IMR-90 (cell line): ENCODE measurements at regions not wholly inside any gene's neighbourhood (a gene's known extent, or its start where the extent isn't known, plus 50 kb on each side); places are given as distances from the start of the nearest gene placed in this dataset.

Experiments used
- ATAC-seq: fragments of 200-7000 bp; cut with Tn5 transposase; 2 replicates; pipeline ENCODE4 v1.9.1; 2020; ENCODE audit warnings: low read depth, mild to moderate bottlenecking, moderate library complexity
- BruUV-seq: library from RNA; stranded (reverse); fragments of 400-500 nt; replicated peaks from 2 replicates; lab custom pipeline; 2021; lab: Mats Ljungman, UMichigan
- CTCF ChIA-PET: fragments of 300-600 bp; formaldehyde crosslinking; extraction: SDS; loops from one replicate; lab custom pipeline; 2021; ENCODE audit warnings: antibody characterized with exemption; lab: Yijun Ruan, JAX
- POLR2A ChIA-PET: fragments of 300-600 bp; sonication (Branson Sonifier 250); formaldehyde crosslinking; loops from one replicate; lab custom pipeline; 2022; ENCODE audit warnings: antibody characterized with exemption; ENCODE audit not compliant: unreplicated experiment; lab: Charles Lee
- DNase-seq: peaks from one replicate; pipeline ENCODE4 v3.0.0; 2013
- H2AFZ ChIP-seq: replicated peaks from 2 replicates; pipeline ENCODE3; 2013; ENCODE audit warnings: low read length, mild to moderate bottlenecking; ENCODE audit not compliant: poor library complexity
- H2AK5ac ChIP-seq: 2 replicates; pipeline ENCODE4 v1.6.1; 2013; ENCODE audit warnings: low read depth, low read length, inconsistent platforms
- H2AK9ac ChIP-seq: replicated peaks from 2 replicates; pipeline ENCODE3; 2013; ENCODE audit warnings: mild to moderate bottlenecking, low read depth, low read length, moderate library complexity; ENCODE audit not compliant: poor library complexity
- H2BK120ac ChIP-seq: 2 replicates; pipeline ENCODE4 v1.6.1; 2013; ENCODE audit warnings: low read depth, low read length, inconsistent platforms
- H2BK15ac ChIP-seq: 3 replicates; pipeline ENCODE4 v1.6.1; 2013; ENCODE audit warnings: low read depth, low read length, inconsistent platforms
- H2BK20ac ChIP-seq: 2 replicates; pipeline ENCODE4 v1.6.1; 2013; ENCODE audit warnings: low read depth, mild to moderate bottlenecking, inconsistent platforms, low read length, moderate library complexity
- H2BK5ac ChIP-seq: 2 replicates; pipeline ENCODE4 v1.6.1; 2013; ENCODE audit warnings: mild to moderate bottlenecking, low read depth, low read length, inconsistent platforms; ENCODE audit not compliant: poor library complexity, severe bottlenecking
- H3K14ac ChIP-seq: replicated peaks from 2 replicates; pipeline ENCODE4 v1.6.1; 2013; ENCODE audit warnings: low read depth, low read length, inconsistent platforms
- H3K18ac ChIP-seq: 2 replicates; pipeline ENCODE4 v1.6.1; 2013; ENCODE audit warnings: low read depth, low read length, control low read depth
- H3K23ac ChIP-seq: 2 replicates; pipeline ENCODE4 v1.6.1; 2013; ENCODE audit warnings: low read depth, low read length, inconsistent platforms
- H3K27ac ChIP-seq: 2 replicates; pipeline ENCODE4 v1.5.1; 2013; ENCODE audit warnings: mild to moderate bottlenecking, control low read depth, low read length; ENCODE audit not compliant: insufficient read depth
- H3K27me3 ChIP-seq: 2 replicates; pipeline ENCODE4 v1.6.1; 2013; ENCODE audit warnings: low read length; ENCODE audit not compliant: control insufficient read depth, insufficient read depth
- H3K36me3 ChIP-seq: 2 replicates; pipeline ENCODE4 v1.6.1; 2013; ENCODE audit warnings: low read length, mixed read lengths; ENCODE audit not compliant: control insufficient read depth, insufficient read depth
- H3K4ac ChIP-seq: 2 replicates; pipeline ENCODE4 v1.6.1; 2013; ENCODE audit warnings: low read depth, low read length, inconsistent platforms
- H3K4me1 ChIP-seq: 2 replicates; pipeline ENCODE4 v1.6.1; 2013; ENCODE audit warnings: low read length, mixed read lengths; ENCODE audit not compliant: control insufficient read depth, insufficient read depth
- H3K4me2 ChIP-seq: 2 replicates; pipeline ENCODE4 v1.6.1; 2013; ENCODE audit warnings: low read depth, mild to moderate bottlenecking, control low read depth, low read length, moderate library complexity
- H3K4me3 ChIP-seq: 2 replicates; pipeline ENCODE4 v1.5.1; 2013; ENCODE audit warnings: low read depth, mild to moderate bottlenecking, control low read depth, low read length, moderate library complexity; ENCODE audit not compliant: insufficient read depth
- H3K56ac ChIP-seq: 2 replicates; pipeline ENCODE4 v1.6.1; 2013; ENCODE audit warnings: low read length, inconsistent platforms; ENCODE audit not compliant: insufficient read depth; ENCODE audit errors: extremely low read depth
- H3K79me1 ChIP-seq, 2 experiments: 2 replicates each; pipeline ENCODE4 v1.6.1; 2013; ENCODE audit warnings: low read length in 2 of 2, inconsistent platforms in 1 of 2, low read depth in 1 of 2
- H3K9ac ChIP-seq: 2 replicates; pipeline ENCODE4 v1.6.1; 2013; ENCODE audit warnings: low read depth, low read length, control low read depth
- H3K9me1 ChIP-seq: 2 replicates; pipeline ENCODE4 v1.6.1; 2013; ENCODE audit warnings: low read length, inconsistent platforms; ENCODE audit not compliant: insufficient read depth
- H3K9me3 ChIP-seq: 2 replicates; pipeline ENCODE4 v1.6.1; 2013; ENCODE audit warnings: low read length; ENCODE audit not compliant: control insufficient read depth, insufficient read depth
- H4K20me1 ChIP-seq: 2 replicates; pipeline ENCODE4 v1.6.1; 2013; ENCODE audit warnings: low read length, inconsistent platforms; ENCODE audit not compliant: insufficient read depth
- H4K5ac ChIP-seq: 2 replicates; pipeline ENCODE4 v1.6.1; 2013; ENCODE audit warnings: mild to moderate bottlenecking, low read depth, low read length, control low read depth
- H4K8ac ChIP-seq, 2 experiments: 2 replicates each; pipeline ENCODE4 v1.6.1; 2013; ENCODE audit warnings: low read depth in 2 of 2, low read length in 2 of 2, control low read depth in 1 of 2, inconsistent platforms in 1 of 2
- H4K91ac ChIP-seq: 2 replicates; pipeline ENCODE4 v1.6.1; 2013; ENCODE audit warnings: low read depth, low read length, inconsistent platforms; ENCODE audit not compliant: insufficient read depth
- BHLHE40 ChIP-seq: fragments of 150-350 bp; IDR thresholded peaks from 2 replicates; pipeline ENCODE4 v1.6.1; 2016; ENCODE audit warnings: mild to moderate bottlenecking, low read depth, low read length
- CEBPB ChIP-seq: IDR thresholded peaks from 2 replicates; pipeline ENCODE4 v1.6.1; 2012; ENCODE audit warnings: low read depth, low read length, improper control_type of control experiment
- ELK1 ChIP-seq: fragments of 150-350 bp; IDR thresholded peaks from 2 replicates; pipeline ENCODE4 v1.6.1; 2016; ENCODE audit warnings: low read depth, mild to moderate bottlenecking, low read length, moderate library complexity, borderline replicate concordance
- MAFK ChIP-seq: IDR thresholded peaks from 2 replicates; pipeline ENCODE4 v1.6.1; 2012; ENCODE audit warnings: low read depth, low read length, improper control_type of control experiment
- MAZ ChIP-seq: IDR thresholded peaks from 2 replicates; pipeline ENCODE4 v1.6.1; 2012; ENCODE audit warnings: low read depth, mild to moderate bottlenecking, low read length, improper control_type of control experiment, moderate library complexity, borderline replicate concordance
- MXI1 ChIP-seq: IDR thresholded peaks from 2 replicates; pipeline ENCODE4 v1.6.1; 2012; ENCODE audit warnings: low read depth, mild to moderate bottlenecking, low read length, moderate library complexity, borderline replicate concordance
- NFE2L2 ChIP-seq: fragments of 150-350 bp; IDR thresholded peaks from 2 replicates; pipeline ENCODE4 v1.6.1; 2016; ENCODE audit warnings: low read depth, mild to moderate bottlenecking, low read length
- POLR2A ChIP-seq: IDR thresholded peaks from 2 replicates; pipeline ENCODE4 v1.6.1; 2012; ENCODE audit warnings: mild to moderate bottlenecking, low read depth, low read length
- RFX5 ChIP-seq: IDR thresholded peaks from 2 replicates; pipeline ENCODE4 v1.8.0; 2012; ENCODE audit warnings: low read depth, mild to moderate bottlenecking, low read length, moderate library complexity
- SMC3 ChIP-seq: fragments of 150-350 bp; IDR thresholded peaks from 2 replicates; pipeline ENCODE4 v1.6.1; 2016; ENCODE audit warnings: low read depth, mild to moderate bottlenecking, antibody characterized with exemption, low read length, moderate library complexity
- USF2 ChIP-seq: fragments of 150-350 bp; IDR thresholded peaks from 2 replicates; pipeline ENCODE4 v1.6.1; 2017; ENCODE audit warnings: mild to moderate bottlenecking, antibody characterized with exemption, low read length, low read depth
- WGBS, 2 experiments: methylation state at CpG; one replicate each; pipeline versions ENCODE4 v1.1.5 to v1.1.7; 2013; ENCODE audit warnings: missing lambda C conversion rate in 2 of 2; ENCODE audit not compliant: insufficient read length in 1 of 2; ENCODE audit errors: extremely low coverage in 2 of 2; 5-methylcytosine and 5-hydroxymethylcytosine counted together
- dilution Hi-C: fragments of 300-500 bp; cut with HindIII; formaldehyde crosslinking; loops from one replicate; pipeline ENCODE4 v1.14.3; 2018; ENCODE audit warnings: low sequenced_read_pairs; ENCODE audit not compliant: unreplicated experiment
- in situ Hi-C: fragments of 300-500 bp; cut with MboI; formaldehyde crosslinking; loops from 3 replicates; pipeline ENCODE4 v1.14.3; 2019; ENCODE audit warnings: low sequenced_read_pairs, inconsistent platforms, mixed read lengths
- intact Hi-C: fragments of 100-400 bp; cut with micrococcal nuclease; formaldehyde crosslinking; loops from 2 replicates; pipeline ENCODE4 v1.10.0; 2022

- no peak for TF ChIP-seq MXI1
- TF ChIP-seq ELK1 = no peak
- no peak for TF ChIP-seq USF2
- TF ChIP-seq NFE2L2 = no peak
- no peak for TF ChIP-seq MAFK
- TF ChIP-seq POLR2A = no peak
- no peak for TF ChIP-seq MAZ
- TF ChIP-seq SMC3 = no peak
- no peak for TF ChIP-seq RFX5
- no peak for TF ChIP-seq CEBPB
- TF ChIP-seq BHLHE40 = no peak
- no peak overlapping the region for H3K9ac ChIP-seq
- H3K27ac ChIP-seq = no peak overlapping the region
- H2BK15ac ChIP-seq = no peak overlapping the region
- no peak overlapping the region for H2BK5ac ChIP-seq
- H3K4me3 ChIP-seq = no peak overlapping the region
- no peak overlapping the region for H2BK120ac ChIP-seq
- H3K27me3 ChIP-seq = no peaks in the 10 kb centered on the region
- no peak overlapping the region for H2BK20ac ChIP-seq
- no peak overlapping the region for H3K14ac ChIP-seq
- H4K91ac ChIP-seq = no peak overlapping the region
- ChIA-PET POLR2A (no interaction called here), CTCF (no interaction called here)
- no peak overlapping the region for H3K23ac ChIP-seq
- BruUV-seq = no TSS peak
- H2AK5ac ChIP-seq = no peak overlapping the region
- no peaks in the 10 kb centered on the region for H3K36me3 ChIP-seq
- H3K4me1 ChIP-seq = no peaks in the 10 kb centered on the region; the same call in 1 of the 2 replicates
- no peaks in the 10 kb centered on the region for H4K20me1 ChIP-seq
- no peaks in the 10 kb centered on the region for H3K9me3 ChIP-seq
- no peak overlapping the region for H4K8ac ChIP-seq
- H3K18ac ChIP-seq = no peak overlapping the region
- H3K4ac ChIP-seq = no peak overlapping the region
- H3K79me1 ChIP-seq = no peaks in the 10 kb centered on the region
- no peak overlapping the region for H2AK9ac ChIP-seq
- no peak overlapping the region for H3K4me2 ChIP-seq
- no peak overlapping the region for H3K56ac ChIP-seq
- no CpG with 5 or more reads among the region's 2 CpGs for WGBS, 2 experiments
- no peak overlapping the region for H2AFZ ChIP-seq
- dilution Hi-C loops (no loop called here), intact Hi-C loops (no loop called here), in situ Hi-C loops (loop anchor here (25.0 kb wide), 1 partner anchor 690 kb away; no protein-coding TSS in a partner anchor)
- no peak for ATAC-seq
- DNase-seq = no peak
- no peak overlapping the region for H4K5ac ChIP-seq
- H3K9me1 ChIP-seq = no peaks in the 10 kb centered on the region
Observed at GRCh38 chr1:199452627-199453026, 574.9 kb upstream of the NR5A2 start.
